GM18508 (cell line): ENCODE measurements at regions not wholly inside any gene's neighbourhood (a gene's known extent, or its start where the extent isn't known, plus 50 kb on each side); places are given as distances from the start of the nearest gene placed in this dataset.

Source experiments
- ATAC-seq: cut with Tn5 transposase; IDR thresholded peaks from one replicate; pipeline ENCODE4 v1.9.1; 2021; ENCODE audit warnings: moderate number of reproducible peaks; ENCODE audit not compliant: insufficient read depth, unreplicated experiment

DNA sequence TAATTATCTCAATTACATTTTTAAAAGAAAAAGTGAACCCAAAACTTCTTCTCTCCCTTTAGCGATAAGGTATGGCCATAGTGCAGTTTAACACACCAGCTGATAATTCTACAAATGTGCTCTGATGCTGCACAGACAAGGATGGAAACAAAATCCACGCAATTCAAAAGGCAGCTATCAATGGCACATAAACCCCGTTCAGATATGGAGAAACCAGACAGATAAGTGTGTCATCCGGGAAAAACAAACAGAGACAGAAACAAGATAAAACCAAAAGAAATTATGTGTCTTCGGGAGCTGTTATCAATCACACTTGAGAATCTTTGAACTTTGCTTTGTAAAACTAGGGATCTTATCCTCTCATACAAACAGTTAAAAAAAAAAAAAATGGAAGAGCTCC lies 73.6 kb downstream of the SIPA1L2 start:
- ATAC-seq: no peak

DNA sequence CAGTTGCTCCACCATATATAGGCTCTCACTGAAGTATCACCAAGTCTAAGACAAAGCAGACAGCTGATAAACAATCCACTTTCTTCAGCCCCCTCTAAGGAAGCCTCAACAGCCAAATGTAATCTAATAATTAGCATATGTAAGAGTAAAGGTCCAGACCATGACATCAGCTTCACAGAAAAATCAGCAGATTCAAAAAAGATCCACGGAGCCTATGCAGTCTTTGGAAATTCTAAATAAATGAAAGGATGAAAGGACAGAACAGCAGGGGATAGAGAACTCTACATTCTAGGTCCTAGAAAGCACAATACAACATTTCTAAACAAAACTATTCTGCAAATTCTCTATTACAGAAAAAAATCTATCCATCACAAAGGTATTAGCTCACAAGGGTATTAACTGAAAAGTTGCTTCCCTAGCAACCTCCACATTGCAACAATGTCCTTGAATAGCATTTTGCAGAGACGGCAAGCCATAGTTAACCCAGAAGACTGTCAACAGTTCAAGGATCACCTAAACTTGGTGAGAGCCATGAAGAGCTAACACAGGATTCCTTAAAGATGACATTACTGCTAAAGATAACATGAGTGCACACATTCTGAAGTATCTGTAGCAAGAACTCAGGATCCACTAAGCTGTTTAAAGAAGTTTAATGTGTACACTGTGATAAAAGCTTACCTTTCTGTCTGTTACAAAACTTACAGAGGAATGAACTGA lies 74.3 kb downstream of the SIPA1L2 start:
- ATAC-seq: no peak

DNA sequence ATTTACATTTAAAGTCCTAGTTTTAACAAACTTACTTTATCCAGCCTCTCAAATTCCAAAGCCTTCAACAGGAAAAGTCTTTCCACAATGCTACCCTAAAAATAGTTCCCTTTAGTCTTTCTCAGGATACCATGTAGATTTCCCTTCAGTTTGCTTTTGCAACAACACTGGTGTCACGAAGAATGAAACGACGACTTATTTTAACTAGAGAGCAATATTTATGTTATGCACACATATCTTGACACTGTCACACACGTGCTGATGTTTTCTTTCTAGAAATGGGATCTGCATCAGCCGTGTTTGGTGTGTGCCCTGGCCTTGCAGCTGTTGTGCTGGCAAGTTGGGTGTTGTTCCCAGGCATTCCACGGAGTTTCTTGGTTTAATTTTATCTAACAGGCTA lies 75.5 kb downstream of the SIPA1L2 start:
- no peak for ATAC-seq

DNA sequence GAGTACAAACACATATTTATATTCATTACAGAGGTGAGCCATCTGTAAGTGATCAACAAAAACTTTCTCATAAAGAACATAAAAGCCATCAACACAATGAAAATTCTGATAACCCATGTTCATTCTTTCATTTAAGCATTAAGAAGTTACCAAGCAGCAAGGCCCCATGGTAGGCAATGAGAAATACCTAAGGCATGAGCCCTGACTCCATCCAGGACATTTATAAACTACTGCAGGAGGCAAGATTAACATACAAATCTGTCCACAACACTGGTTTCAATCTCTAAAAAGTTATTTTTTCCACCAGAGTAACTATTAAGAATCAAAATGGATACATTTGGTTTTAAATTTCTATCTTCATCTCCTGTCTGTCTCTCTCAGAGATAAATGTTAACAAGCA lies 76.1 kb downstream of the SIPA1L2 start:
- no peak for ATAC-seq

DNA sequence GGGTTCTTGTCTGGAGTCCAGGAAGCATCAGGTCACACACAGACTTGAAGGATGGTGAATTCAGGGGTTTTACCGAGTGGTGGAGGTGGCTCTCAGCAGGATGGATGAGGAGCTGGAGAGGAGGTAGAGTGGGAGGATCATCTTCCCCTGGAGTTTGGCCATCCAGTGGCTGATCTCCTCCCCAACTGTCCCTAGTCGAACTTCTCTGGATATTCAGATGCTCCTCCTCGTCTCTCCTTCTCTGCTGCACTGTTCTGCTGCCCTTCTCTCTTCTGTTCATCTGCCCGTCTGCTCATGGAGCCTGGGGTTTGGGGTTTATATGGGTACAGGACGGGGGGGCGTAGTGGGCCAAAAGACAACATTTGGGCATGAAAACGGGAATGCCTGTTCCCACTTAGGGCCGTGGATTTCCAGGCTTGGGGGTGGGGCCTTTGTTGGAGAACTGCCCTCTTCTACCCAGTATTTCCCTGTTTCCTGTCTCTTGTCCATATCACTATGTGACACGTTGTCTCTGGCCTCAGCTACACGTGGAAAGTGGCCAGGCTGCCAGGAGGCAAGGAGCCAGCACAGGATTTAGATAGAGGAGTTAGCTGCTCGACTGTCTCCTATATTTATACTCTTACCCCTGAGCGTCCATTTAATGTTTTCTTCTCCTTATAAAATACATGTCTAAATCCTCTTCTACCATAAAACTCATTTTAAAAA lies 76.7 kb downstream of the SIPA1L2 start:
- no peak for ATAC-seq

DNA sequence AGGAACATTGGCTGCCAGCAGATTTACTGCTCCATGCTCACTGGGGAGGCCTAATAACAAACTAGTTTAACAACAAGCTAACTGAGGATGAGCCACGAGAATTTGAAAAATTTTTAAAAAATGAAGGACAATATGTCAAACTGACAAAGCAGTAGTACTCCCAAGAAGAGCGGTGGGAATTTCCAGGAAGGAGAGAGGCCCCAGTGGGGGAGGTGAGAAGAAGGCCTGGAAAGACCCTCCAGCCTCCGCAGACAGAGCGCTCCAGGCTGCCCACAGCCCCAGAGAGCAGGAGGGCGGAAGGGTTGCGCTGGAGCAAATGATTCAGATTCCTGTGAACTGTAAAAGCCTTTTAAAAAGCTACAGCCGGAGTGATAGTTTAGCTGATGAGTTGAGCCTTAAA lies 78.5 kb downstream of the SIPA1L2 start:
- no peak for ATAC-seq

DNA sequence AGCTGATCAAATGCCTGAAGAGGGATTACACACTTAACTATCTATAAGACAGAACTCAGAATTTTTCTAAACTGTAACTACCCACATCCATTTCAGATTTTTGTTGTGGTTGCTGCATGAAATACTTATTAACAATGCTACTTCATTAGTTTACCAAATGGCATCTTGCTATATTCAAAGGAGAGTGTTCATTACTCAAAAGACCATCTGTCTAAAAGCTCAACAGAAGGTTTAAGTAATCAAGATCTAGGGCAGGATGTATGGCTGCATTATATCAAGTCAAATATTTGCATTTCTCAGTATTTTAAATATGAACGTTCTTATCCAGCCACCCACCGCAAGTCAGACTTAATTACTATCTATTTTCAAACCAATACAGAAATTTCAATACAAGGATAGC lies 79.9 kb downstream of the SIPA1L2 start:
- no peak for ATAC-seq

DNA sequence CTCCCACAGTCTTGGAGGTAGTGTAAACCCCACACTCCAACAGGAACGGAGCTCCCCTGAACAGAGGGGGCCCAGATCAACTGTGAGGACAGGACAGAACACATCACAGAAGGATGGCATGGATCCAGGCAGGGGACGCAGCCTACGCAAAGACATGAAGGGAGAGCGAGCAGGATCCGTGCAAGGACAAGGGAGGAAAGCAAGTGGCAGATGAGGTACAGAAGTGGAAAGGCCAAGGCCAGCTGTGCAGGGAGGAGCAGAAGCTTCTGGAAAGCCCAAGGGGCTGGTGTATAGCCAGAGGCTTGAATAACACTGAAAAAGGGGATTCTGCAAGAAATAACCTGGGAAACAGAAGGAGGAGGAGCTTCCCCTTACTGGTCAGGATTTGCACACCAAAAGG lies 81.2 kb downstream of the SIPA1L2 start:
- no peak for ATAC-seq

DNA sequence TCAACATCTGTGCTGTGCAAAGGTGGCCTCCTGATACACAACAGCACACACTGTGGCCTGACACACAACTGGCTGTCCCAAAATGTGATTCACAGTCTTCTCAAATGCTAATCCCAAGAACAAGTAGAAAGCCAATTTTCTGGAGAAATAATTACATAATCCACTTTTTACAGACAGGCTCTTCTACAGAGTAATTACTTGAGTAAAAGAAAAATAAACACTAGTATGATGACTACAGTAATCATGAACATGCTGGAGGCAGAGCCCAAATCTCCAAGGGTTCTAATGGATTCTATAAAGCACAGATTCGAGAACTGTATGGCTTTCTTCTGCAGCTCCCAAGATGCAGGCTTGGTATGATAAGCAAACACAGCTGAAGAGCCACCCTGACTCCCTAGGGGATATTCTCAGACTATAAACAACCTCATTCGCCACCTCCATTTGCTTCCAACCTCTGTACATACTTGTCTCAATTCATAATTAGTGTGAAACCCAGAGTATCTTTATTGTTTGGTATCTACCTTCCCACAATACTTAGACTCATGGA lies 81.9 kb downstream of the SIPA1L2 start:
- no peak for ATAC-seq

DNA sequence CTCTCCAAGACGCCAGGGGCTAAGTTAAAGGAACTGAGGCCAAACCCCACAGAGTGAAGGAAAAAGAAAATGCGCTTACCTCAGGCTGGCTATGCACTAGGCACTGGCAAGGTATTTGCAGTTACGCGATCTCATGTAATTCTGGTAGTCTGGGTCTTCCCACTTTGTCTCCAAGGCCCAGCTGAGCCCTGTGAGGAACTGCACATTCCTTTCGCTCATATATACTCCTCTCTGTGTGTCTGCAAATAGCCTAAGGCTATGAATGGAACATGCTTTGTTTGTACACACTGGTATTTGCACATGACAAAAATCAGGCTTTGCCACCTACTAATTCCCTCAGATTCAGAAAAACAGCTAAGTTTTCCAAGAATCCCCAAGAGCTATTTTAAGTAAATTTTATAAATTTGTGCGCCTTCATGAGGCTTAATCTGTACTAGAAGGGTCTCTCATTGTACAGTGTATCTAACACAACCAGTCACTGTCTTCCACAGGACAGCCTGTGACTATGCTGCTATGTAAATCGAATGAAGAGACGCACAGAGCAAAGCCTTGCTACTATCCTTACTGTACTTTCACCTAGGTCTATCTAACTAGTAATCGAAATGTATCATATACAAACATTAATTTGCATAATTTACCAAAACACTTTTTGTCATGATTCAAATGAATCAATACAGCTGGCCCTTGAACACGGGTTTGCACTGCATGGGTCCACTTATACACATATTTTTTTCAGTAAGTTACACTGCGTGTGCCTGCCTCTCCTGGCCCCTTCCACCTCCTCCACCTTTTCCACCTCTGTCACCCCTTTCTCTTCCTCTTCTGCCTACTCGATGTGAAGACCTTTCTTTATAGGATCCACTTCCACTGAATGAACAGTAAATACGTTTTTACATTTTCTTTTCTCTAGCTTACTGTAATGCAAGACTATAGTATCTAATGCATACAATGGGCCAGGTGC lies 87.0 kb downstream of the SIPA1L2 start:
- no peak for ATAC-seq

DNA sequence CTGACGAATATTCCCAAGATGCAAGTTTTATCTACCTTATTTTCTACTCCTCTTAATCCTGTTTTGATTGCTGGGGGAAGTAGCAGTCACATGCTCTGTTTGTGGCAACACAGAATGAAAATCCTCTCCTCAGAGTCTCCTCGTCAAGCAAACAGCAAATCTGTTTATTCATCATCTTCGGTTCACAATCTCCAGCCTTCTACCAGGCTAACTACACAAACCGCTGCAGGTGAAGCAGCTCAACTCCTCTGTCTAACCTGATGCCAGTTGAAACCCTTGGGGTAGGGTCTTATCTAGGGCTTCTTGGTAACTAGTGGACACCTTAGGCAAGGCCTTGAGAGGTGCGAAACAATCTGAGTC lies 91.0 kb downstream of the SIPA1L2 start:
- ATAC-seq: no peak

DNA sequence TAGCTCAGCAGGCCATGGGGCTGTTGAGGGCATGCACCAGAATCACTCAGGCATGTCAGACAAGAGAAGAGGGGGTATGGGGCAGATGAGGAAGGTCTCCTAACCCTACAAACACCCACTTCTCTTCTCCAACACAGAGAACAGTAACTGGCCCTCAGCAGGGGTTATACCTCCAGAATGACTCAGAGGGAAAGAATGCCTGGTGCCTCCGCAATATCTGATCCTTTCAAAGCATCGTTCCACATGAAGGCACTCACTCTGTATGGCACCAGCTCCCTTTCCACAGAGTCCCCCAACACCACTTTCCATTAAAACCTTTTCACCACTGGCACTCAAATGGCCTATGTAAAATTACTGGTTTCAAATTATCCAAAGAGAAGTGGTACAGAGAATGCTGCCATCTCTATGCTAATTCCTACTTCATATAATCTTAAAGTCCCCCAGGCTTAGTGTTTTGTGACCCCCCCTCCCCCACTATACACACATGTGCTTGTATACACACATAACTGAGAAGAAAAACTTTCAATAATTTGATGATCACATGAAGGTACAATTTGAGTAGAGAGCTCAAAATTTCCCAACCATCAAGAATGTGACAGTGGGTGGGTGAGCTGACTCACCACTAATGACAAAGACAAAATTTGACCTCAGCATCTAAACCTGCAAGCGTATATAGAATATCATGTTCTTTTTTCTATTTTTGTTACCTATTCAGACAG lies 91.5 kb downstream of the SIPA1L2 start:
- ATAC-seq: no peak

DNA sequence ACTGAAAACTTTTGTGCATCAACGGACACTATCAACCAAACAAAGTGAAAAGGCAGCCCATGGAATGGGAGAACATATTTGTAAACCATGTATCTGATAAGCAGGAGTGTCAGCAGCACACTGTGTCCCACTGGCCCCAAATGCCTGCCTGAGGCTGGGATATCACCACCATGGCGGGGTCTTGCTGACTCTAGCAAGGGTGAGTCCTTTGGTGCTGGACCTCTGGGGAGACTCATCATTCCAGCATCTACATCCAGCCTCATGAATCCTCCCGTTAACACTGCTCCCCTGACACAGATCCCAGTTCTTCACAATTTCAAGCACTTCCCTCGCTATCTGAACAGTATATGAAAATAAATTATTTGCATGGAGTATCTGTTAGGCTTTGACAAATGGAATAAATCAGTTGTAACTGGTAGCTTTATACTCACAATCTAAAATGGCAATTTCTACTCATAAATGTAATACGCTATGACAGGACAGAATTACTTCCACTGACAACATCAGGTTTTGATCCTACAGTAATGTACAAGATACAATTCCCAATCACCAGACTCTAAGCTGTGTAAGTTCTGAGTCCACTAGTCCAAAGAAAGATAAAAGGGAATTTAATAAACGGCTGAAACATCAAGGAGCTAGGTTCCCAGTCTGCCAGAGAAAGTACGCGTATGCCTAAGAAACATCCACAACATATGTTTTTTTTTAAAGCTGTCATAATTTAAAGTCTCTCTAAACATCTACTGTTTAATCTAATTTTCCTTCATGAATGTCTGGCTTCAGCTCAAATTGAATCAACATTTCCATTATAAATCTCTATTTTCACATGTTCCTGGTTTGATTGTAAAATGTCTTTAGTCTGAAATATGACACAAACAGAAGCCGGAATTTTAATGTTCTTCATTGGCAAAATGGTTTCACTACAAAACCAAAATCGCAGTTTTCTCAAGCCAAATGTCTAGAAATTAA lies 95.1 kb downstream of the SIPA1L2 start:
- ATAC-seq: no peak

DNA sequence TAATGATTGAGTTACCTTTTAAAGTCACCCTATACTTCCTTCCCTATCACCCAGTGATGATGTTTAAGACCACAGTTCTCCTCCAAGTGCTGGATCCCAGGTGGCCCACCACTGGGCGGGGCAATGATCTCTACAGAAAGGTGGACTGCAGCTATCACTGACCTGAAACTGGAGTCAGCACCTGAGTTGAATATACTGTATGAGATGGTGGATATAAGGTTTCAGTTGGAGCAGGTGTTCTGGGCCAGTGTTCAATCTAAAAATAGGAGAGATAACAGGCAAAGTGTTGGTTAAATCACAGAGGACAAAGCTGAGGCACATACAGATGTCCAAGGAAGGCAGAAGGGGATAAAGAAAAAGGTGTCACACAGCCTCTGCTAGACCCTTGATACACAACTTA lies 96.6 kb downstream of the SIPA1L2 start:
- ATAC-seq: no peak

DNA sequence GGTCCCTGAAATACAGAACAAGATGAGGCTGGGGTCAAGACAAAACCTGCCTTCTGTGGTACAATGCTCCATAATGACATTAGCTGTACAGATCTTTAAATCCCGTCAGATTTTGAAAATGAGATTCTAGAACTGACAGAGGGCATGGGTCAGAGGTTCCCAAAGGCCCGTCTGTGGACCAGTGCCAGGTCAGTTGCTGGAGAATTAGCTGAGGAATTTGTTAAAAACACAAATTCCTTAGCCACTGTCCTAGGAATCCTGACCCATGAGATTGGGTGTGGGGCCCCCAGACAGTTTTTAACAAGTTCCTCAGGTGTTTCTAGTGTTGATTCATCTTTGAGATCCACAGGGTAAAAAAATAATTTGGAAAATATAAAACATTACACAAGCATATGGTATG lies 97.0 kb downstream of the SIPA1L2 start:
- no peak for ATAC-seq

DNA sequence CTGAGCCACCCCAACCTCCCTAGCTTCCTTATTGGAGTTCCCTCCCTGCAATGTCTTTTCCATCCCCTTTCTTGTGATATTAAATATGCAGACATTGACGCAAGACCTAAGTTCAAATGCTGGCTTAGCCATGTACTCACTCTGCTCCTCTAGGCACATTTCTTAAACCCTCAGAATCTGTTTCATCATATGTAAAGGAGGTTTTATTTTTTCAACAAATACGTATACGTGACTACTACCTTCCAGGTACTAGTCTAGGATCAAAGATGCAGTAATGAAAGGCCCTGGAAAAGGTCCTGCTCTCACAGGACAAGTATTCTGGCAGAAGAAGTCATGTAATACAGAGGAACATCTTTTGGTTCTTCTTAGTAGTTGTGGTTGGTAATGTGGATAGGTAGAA lies 98.6 kb downstream of the SIPA1L2 start:
- ATAC-seq: no peak

DNA sequence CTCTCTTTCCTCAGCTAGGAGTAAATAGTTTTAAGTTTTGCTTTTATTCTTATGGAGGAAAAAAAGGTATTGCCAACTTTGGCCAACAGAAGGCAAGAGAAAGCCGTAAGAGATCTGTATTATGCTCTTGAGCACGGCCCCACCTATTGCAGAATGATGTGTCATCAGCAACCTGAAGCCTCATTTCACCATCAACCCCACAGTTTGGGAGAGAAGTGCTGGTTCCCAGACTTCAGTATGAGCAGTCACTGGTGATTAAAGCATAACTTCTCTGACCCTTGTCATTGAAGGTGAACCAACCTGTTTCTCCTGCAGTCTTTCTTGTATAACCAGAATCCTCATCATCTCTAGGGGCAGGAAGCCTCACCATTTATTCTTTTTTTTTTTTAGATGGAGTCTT lies 100.2 kb downstream of the SIPA1L2 start:
- no peak for ATAC-seq

DNA sequence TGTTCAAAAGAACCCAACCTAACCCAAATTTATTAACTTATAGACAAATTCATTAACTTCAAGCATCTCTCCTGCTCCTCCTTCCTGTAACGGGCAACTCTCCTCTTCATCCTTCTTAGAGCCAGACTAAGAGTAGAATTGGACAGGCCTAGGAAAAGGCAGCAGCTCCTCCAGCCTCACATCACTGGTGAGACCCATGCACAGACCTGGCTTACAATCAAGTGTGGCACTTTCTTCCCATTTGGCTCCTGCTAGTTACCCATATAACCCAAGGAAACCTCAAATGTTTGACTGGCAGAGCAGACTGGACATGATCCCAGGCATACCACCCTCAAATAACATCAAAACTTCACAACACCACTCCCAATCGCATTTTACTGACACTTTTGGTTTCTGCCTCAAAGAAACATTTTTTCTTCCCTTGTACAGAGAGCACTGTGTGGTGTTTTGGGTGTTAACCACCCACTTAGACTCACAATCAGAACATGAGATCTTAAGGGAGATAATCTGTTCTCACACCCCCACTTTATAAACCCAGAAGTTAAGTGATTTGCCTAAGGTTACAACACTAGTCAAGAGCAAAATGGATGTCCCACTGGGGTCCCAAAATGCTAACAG lies 101.4 kb downstream of the SIPA1L2 start:
- ATAC-seq: no peak

DNA sequence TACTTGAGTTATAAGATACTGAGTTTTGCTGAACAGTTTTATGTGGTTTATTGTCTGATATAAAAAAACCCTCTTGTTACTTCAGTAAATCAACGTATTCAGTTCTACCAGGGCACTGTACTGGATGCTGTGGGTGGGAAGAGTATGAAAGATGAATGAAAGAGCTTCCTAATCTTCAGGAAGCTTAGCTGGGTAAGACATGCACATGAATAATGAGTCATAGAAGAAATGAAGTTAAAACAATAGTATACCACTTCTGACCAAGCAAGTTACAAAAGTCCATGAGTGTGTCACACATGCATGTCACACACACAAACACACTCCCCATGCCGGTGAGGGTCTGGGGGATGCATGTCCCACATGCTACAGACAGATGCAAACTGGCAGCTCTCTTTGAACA lies 105.9 kb downstream of the SIPA1L2 start:
- no peak for ATAC-seq
